NCI-H187 (cell line): ENCODE measurements at regions not wholly inside any gene's neighbourhood (a gene's known extent, or its start where the extent isn't known, plus 50 kb on each side); places are given as distances from the start of the nearest gene placed in this dataset.

Experiments
- DNase-seq, 2 experiments: peaks; one replicate each; lab custom pipeline; 2025; lab: John Stamatoyannopoulos, UW

DNA sequence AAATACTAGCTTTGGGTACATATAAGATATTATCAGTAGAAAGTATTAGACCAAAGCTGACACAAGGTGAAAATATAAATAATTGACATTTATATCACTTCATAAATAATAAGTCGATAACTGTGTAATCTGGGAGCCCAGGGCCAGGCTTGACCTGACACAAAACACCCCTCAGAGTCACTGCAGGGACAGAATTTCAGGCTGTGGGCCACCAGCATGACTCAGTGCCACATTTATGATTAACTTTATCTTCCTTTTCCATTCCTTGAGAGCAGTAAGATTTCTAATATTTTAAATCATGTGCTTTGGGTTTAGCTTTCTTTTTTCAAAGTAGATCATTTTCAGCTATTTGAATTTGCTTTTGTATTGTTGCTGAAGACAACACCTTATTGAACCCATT is 102.9 kb upstream of the NFE2L3 start:
- DNase-seq = no peak

DNA sequence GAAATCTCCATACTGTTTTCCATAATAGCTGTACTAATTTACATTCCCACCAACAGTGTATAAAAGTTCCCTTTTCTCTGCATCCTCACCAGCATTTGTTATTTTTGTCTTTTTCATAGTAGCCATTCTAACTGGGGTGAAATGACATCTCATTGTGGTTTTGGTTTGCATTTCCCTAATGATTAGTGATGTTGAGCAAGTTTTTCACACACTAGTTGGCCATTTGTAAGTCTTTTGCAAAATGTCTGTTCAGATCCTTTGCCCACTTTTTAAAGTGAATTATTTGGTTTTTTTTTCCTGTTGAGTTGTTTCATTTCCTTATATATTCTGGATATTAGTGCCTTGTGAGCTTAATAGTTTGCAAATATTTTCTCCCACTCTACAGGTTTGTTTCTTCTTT is 101.0 kb upstream of the NFE2L3 start:
- DNase-seq = no peak

DNA sequence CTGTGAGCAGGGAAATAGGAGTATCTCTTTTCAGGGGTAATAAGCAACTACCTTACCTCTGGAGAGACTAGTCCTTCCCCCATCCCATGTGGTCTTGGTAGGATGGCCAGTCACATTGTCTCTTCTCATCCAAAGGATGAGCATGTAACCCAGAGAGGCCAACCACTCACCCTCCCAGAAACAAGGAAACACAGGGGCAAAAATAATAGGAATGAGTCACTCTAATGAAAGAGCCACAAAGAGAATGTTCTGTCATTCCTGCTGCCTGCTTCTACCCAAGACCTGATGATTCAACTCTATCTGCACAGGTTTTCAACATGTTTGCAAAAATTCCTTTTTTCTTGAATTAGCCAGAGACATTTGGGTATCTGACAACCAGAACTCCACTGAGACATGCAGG is 99.3 kb upstream of the NFE2L3 start:
- DNase-seq = no peak

DNA sequence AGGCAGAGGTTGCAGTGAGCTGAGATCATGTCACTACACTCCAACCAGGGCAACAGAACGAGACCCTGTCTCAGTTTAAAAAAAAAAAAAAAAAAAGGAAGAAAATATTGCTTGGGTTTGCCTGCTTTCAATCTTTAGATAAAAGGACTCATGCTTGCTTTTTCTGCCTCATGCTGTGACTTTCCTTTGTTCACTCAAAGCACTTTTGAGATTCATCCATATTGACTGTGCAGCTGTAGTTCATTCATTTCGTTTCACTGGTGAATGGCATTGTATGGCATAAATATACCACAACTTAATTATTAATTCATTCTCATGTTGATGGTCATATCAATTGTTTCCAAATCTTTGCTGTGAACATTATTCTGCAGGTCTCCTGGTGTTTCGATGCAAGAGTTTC is 97.6 kb upstream of the NFE2L3 start:
- DNase-seq = no peak

DNA sequence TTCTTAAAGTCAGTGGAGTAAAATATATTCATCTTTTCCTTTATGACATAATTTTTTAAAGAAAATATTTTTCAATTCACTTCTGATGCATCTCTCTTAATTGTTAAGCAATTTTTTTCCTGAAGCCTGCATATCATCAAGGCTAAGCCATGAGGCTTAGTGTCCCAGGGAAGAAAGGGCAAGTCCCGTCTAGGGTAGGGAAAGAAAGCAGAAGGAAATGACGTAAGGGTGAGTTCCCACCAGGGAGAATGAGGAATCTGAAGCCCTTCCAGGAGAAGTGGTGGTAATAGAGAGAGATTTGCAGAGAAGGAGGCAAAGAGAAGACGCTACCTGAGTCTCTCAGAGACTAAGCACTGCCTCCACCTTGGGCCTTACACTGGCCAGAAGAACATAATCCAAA is 96.8 kb upstream of the NFE2L3 start:
- DNase-seq = no peak

DNA sequence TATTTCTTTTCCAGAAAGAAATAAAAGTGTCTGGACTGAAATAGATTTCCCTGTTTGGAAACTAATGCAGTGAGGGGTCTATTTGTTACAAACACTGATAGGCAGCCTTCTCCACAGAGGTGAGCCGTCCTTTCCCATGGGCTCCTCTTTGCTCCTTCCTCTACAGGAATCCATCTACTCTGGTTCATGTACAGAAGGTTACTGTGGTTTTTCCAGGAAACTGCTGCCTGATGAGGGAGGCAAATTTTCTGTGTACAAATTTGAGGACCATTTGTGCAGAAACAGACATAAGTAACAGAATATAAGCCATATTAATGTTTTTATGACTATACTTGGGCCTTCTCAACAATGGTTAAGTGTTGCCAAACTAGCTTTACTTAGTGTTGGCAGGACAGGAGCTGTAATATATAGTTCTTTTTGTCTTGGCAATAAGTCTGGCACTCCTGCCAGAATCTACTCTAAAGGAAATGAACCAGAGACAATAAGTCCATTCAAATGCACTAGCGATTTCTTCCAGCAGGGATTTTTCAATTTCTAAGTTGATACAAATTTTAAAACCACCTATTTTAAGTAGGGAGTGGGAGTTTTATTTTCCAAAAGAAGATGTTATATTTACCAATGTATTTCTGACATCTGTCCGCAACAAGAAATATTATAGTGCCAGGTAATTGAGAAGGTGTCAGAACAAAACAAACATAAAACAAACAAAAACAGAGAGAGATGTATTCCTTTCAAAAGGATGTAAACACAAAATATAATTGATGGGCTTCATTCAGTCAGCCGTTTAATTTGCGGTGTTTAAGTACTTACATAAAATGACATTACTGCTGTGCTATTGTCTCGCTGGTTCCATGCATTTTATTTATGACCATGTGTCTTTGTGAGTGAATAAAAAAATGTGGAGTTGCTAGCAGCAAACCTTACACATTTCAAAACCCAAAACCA is 91.0 kb upstream of the NFE2L3 start:
- DNase-seq = peak; percentile 57 to 93

DNA sequence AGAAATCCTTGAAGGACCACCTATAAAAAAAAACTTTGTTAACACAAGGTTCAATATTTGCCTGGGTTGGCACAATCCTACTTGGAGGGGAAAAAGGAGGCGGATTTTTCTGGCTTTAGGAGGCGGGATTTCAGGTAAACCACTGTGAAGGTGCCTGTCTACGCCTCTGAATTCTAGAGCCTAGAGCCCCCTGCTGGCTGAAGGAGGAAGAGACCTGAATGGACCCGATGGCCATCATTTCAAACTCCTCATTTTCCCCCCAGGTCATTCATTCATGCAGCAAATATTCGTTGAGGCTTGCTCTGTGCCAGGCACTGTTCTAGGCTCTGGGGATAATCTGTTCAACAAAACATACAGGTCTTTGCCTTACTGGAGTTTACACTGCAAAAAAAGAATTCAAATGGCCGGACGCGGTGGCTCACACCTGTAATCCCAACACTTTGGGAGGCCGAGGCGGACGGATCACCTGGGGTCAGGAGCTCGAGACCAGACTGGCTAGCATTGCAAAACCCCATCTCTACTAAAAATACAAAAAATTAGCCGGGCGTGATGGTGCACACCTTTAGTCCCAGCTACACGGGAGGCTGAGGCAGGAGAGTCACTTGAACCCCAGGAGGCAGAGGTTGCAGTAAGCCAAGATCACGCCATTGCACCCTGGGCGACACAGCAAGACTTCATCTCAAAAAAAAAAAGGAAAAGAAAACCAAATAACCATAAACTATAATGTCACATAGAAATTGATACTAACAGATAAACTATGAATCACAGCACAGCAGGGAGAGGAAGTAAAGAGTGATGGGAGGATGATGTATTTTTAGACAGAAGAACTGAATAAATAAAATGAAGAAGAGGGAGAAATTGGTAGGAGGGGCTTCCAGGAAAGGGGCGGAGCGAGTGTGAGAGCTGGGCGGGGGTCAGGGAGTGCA is 90.1 kb upstream of the NFE2L3 start:
- peak; percentile 58 to 93 for DNase-seq

DNA sequence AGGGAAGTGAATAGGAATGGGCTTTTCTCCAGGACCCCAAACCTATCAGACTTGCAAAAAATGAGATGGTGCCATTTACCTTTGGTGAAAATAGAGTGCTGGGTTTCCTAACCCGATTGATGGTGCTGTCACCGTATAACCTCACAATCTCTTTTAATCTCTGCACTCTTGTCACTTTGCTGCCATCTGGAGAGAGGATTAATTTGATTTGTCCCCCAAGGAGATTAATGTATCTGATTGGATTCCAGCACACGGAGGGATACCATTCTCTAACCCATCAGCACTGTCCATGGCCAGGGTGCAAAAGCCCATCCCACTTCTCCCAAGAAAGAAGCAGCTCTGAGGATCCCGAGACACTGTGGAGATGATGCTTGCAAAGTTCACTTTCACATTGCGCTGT is 86.3 kb upstream of the NFE2L3 start:
- DNase-seq = no peak

DNA sequence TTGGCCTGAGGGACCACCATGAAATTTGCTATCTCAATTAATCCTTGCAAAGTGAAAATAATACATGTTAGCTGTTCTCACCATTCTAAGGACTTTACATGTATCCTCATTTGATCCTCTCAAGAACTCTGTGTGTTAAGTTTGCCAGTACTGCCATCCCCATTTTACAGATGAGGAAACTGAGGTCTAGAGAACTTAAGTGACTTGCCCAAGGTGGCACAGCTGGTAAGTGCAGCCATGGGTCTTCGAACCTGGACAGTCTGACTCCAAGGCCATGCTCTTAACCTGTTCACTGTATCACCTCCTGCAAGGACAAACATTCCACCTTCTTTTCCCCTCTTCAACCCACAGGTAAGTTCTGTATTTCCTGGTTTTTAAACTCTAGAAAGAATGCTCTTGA is 85.3 kb upstream of the NFE2L3 start:
- no peak for DNase-seq

DNA sequence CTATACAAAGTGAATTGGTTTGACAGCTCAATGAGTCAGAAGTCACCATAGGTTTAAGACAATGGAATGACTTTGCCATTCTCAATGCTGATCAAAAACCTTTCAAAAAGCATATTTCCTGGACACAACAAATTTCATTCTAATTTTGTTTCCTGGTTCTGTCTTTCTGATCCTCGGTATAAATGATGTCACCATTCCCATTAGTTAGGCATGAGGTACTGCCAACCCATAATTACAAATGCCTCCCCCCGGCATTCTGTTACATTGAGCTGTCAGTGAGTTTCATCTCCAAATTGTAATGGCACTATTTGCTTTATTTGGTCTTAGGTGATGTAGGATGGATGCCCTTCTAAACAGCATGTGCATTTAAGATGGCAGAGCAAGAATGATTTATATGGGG is 81.7 kb upstream of the NFE2L3 start:
- DNase-seq = no peak

DNA sequence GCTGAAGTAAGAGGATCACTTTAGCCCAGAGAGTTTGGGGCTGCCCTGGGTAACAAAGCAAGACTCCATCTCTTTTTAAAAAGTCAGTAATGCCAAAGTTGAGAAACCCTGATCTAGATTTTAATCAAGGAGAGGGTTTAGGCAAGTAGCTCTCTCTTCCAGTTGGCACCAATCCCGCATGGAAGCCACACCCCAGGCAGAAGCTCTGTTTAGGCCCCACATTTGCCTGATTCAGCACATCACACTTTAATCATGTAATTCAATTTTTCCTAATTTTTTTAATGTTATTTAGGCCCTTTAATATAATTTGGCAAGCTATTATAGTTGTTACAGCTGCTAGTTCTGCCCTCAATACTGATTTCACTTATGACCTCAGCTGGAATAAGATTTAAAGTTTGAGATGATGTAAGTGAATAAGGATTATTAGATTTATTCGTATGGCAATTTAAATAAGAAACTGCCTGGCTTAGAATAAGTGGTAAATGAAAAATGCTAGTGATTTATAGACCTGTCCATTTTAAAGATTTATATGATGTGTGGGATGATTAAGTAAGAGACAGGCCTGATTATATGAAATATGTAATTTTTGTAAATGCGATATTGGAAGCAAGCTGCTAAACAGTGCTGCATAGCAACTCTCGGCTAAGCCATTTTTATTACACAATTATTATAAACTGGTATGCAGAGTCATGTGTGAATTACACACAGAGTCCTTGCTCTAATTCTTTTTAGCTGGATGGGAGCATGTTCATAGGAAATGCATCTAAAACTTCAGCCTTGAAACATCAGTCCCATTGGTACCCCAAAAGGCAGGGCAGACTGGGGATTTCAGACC is 80.2 kb upstream of the NFE2L3 start:
- no peak for DNase-seq

DNA sequence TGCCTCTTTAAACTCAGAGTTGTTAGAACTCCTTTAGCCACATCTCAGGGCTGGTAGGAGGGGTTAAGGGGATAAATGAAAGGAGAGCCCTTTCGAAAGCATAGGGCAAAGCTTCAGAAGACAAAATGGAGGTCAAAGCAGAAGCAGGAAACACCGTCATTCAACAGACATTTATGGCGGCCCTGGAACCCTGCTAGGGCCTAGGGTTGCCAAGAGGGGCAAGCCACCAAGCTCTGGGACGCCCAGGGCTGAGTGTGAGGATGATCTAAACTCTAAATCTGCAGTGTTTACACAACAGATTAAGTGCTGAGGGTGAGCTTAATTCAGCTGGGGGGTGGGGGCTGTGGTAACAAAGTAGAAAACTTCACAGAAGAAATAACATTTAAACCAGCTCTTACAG is 79.0 kb upstream of the NFE2L3 start:
- no peak for DNase-seq

DNA sequence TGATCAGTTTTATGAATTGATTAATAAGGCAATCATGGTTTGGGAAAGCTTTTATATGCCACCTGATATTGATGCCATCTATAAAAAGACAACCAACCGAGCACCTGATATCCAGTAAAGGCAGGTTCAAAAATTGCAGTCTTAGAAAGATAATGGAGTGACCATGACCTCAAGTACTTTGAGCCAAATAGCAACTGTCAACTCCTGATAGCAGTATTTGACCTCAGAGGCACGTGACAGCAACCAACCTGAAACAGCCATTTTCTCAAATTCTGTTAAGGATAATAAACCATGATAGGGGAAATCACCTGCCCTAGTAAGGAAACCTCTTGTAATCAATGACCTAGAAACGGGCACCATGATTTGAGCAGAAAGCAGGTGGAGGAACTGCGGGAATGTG is 77.1 kb upstream of the NFE2L3 start:
- no peak for DNase-seq

DNA sequence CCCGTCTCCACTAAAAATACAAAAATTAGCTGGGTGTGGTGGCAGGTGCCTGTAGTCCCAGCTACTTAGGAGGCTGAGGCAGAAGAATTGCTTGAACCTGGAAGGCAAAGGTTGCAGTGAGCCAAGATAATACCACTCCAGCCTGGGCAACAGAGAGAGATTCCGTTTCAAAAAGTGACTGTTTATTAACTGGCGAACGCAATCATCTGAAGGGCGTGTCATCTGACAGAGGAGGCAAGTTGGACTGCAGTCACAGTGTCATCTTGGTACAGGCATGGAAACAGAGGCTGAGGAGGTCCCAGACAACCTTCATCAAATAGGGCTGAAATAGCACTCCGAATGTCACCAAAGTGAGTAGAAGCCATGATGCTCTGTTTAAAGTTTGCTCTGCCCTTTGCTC is 75.3 kb upstream of the NFE2L3 start:
- DNase-seq = no peak

DNA sequence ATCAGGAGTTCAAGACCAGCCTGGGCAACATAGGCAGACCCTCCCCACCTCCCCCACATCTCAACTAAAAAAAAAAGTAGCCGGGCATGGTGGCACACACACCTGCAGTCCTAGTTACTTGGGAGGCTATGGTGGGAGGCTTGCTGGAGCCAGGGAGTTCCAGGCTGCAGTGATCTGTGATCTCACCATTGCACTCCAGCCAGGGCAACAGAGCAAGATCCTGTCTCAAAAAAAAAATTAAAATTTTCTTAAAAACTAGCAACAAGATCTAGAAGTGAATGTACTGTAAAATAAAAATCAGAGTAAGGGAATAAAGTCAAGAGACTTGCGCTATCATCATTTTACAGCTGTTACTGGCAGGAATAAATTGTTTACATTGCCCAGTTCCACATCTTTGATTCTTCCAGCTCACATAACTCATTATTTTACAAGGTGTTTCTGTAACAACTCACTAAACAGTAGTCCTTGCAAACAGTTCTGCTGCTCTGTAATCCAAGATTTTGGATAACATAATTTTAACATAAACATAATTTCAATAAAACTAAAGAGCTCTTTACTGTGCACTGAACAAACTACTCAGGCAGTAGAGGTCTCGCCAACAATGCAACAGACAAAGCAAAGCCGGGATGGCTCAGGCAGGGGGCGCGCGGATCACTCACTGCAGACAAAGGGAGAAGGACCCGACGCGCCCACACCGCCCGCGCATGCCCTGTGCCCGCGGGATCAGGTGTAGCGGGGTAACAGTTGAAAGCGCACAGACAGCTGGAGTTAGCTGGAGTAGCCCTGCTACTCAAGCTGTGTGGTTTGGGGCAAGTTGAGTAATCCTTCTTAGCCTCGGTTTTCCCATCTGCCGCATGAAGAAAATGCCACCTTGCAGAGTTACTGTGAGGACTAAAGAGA is 73.3 kb upstream of the NFE2L3 start:
- DNase-seq = peak; percentile 73 to 79

DNA sequence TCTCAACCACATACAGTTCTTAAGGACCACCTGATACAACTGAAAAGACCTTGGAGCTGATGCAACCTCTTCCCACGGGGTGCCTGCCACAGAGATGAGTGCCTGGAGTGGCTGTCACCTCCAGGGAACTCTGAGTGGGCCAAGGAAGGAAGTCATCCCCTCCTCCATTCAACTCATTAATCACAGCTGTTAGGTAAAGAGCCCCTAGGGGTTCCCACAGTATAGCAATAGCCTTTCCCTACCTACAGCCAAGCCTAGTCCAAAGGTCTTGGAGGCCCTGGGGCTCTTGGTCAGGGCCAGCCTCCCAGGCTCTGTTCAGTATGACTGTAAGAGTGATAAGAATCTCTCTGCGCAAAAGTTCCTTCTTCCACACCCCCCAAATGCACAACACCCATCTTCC is 70.4 kb upstream of the NFE2L3 start:
- DNase-seq = no peak

DNA sequence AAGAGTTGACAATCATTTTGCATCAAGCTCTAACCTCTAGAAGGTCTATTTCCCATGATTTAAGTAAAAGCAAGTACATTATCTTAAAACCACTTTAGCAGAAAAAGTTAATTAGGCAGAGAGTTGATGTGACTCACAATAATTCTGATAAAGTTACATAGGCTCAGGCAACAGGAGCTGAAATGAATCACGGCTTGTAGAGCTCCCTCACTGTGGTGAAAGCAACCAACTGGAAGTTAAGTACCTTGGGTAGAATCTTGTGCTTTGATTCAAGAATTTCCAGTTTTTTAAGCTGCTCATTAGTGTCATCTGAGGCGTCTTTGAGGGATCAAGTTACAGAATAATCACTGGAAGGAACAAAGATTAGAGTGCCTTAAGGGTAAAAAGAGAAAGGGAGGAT is 68.9 kb upstream of the NFE2L3 start:
- no peak for DNase-seq

DNA sequence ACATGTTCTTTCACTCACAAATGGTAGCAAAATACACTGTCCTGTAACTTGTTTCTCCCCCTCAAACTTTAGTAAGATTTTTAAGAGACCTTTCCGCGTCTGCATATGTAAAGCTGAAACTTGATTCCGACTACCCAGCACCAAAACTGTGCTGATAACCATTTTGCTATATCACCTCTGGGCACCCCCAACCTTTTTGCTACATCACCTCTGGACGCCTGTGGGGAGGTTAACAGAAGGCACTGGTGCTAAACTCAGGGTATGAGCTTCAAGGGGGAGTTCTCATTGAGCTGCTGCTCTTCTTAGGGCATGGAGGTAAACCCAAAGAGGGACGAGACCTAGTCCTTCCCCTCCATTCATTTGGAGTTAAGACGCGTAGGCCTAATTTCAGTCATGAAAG is 67.6 kb upstream of the NFE2L3 start:
- no peak for DNase-seq

DNA sequence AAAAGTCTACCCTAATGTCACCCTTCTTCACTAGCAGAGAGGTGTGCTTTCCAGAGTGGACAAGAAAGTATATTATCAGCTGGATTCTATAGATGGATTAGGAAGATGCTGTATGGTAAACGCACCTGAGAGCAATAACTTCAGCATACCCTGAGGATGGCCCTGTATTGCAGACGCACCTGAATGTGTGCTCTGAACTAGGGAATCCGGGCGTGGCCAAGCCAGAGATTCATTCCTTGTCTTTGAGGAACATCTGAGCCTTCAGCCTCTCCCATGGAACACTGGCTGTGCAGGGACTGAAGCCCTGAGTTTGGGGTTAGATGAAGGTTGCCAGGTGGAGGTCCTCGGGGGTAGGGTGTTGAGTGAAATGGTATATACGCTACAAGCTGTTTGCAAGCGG is 66.2 kb upstream of the NFE2L3 start:
- DNase-seq = no peak

DNA sequence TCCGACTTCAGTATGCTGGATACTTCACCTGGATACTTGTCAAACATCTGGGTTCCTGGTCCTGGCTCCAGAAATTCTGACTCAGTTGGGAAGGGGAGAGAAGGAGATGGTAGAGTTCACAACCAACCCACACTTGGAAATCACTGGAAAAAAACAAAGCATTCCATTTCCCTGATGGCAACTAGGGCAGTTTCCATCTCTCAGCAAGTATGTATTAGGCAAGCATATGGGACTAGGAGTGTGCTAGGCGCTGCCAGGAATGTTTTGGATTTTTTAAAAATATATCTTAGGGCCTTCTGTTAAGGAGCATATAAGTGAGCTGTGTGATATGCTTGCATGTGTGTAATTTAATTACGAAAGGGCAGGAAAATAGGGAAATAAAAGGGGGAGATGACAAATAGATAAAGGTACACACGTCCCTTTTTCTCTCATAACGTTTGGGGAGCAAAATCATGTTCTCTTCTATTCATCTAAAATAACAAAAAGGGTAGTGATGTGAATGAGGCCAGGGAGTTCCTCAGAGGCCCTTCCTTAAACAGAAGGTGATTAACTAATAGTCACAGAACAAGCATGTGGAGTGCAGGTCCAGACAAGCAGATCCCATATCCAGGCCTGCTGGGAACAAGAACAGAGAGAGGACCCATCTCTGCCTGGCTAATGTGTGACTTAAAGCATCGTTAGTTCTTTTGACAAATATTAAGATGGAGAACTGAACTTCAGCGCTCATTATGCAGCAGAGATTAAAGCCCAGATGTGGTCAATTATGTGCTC is 64.5 kb upstream of the NFE2L3 start:
- DNase-seq = no peak
